Type B pancreatic cell (in vitro differentiated cells): ENCODE measurements at regions not wholly inside any gene's neighbourhood (a gene's known extent, or its start where the extent isn't known, plus 50 kb on each side); places are given as distances from the start of the nearest gene placed in this dataset.

Source experiments
- DNase-seq: peaks from one replicate; pipeline ENCODE4 v3.0.0; 2021; ENCODE audit warnings: mixed read lengths; ENCODE audit not compliant: unreplicated experiment; ENCODE audit errors: extremely low spot score
- H3K27ac Mint-ChIP-seq: 2 replicates; pipeline ENCODE4 v1.8.0; 2021; ENCODE audit warnings: mild to moderate bottlenecking, mixed read lengths
- H3K27me3 Mint-ChIP-seq: 2 replicates; pipeline ENCODE4 v1.8.0; 2021; ENCODE audit warnings: mixed read lengths
- H3K36me3 Mint-ChIP-seq: 2 replicates; pipeline ENCODE4 v1.8.0; 2021; ENCODE audit warnings: mixed read lengths
- H3K4me1 Mint-ChIP-seq: one replicate; pipeline ENCODE4 v1.8.0; 2021; ENCODE audit warnings: mixed read lengths; ENCODE audit not compliant: unreplicated experiment
- H3K4me3 Mint-ChIP-seq: 2 replicates; pipeline ENCODE4 v1.8.0; 2021; ENCODE audit warnings: mild to moderate bottlenecking, mixed read lengths
- H3K9me3 Mint-ChIP-seq: 2 replicates; pipeline ENCODE4 v1.8.0; 2021; ENCODE audit warnings: mixed read lengths
- TF ChIP-seq, protein P1 (sequence below): fragments of 200-600 bp; sonication (generic); conservative IDR thresholded peaks from 2 replicates; pipeline ENCODE4 v1.5.0; 2021; ENCODE audit warnings: antibody characterized with exemption, mild to moderate bottlenecking

DNA sequence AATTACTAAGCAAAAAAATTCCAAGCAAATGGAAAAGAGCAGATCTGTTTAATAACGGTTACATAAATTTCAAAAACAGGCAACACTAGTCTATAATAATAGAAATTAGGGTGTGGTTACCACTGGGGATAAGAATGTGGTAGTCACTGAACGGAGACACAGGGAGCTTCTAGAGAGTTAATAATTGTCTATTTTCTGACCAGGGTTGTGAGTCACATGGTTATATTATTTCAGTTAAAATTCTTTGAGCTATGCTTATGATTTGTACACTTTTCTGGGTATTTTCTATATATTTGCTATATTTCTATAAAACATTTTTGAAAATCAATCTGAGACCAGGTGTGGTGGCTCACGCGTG, 433.9 kb upstream of the MAF start:
- TF ChIP-seq, protein P1, sequence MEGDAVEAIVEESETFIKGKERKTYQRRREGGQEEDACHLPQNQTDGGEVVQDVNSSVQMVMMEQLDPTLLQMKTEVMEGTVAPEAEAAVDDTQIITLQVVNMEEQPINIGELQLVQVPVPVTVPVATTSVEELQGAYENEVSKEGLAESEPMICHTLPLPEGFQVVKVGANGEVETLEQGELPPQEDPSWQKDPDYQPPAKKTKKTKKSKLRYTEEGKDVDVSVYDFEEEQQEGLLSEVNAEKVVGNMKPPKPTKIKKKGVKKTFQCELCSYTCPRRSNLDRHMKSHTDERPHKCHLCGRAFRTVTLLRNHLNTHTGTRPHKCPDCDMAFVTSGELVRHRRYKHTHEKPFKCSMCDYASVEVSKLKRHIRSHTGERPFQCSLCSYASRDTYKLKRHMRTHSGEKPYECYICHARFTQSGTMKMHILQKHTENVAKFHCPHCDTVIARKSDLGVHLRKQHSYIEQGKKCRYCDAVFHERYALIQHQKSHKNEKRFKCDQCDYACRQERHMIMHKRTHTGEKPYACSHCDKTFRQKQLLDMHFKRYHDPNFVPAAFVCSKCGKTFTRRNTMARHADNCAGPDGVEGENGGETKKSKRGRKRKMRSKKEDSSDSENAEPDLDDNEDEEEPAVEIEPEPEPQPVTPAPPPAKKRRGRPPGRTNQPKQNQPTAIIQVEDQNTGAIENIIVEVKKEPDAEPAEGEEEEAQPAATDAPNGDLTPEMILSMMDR = no peak
- Mint-ChIP-seq H3K4me1 (no peaks in the 10 kb centered on the region), H3K36me3 (no peaks in the 10 kb centered on the region), H3K9me3 (peaks cover 19% of the 10 kb centered on the region), H3K27ac (no peak overlapping the region), H3K4me3 (no peak overlapping the region), H3K27me3 (peaks cover 6% of the 10 kb centered on the region)
- no peak for DNase-seq

DNA sequence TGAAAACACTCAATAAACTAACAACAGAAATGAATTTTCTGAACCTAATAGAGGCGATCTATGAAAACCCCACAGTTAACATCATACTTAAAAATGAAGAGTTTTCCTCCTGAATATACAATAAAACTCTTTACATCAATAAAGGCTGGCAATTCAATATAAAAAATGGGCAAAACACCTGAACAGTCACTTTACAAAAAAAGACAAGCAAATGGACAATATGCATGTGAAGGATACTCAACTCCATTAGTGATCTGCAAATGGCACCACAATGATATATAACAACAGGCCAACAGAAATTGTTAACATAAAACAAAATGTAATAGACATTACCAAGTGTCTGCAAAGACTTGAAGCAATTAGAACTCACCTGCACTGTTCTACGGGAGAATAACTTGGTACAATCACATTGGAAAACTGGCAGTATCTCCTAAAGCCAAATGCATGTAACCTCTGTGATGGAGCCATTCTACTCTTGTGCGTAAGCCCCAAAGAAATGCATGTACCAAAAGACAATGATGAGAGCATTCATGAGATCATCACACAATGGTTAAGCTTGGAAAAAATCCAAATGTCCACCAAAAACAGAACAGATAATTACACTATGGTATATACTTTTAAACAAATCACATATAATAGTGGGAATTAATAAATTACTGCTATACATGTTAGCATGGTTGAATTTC, 433.4 kb upstream of the MAF start:
- Mint-ChIP-seq H3K27me3 (peaks cover 4% of the 10 kb centered on the region), H3K4me1 (no peaks in the 10 kb centered on the region), H3K4me3 (no peak overlapping the region), H3K36me3 (no peaks in the 10 kb centered on the region), H3K27ac (no peak overlapping the region), H3K9me3 (peaks cover 19% of the 10 kb centered on the region)
- no peak for DNase-seq
- TF ChIP-seq, protein P1 = no peak

DNA sequence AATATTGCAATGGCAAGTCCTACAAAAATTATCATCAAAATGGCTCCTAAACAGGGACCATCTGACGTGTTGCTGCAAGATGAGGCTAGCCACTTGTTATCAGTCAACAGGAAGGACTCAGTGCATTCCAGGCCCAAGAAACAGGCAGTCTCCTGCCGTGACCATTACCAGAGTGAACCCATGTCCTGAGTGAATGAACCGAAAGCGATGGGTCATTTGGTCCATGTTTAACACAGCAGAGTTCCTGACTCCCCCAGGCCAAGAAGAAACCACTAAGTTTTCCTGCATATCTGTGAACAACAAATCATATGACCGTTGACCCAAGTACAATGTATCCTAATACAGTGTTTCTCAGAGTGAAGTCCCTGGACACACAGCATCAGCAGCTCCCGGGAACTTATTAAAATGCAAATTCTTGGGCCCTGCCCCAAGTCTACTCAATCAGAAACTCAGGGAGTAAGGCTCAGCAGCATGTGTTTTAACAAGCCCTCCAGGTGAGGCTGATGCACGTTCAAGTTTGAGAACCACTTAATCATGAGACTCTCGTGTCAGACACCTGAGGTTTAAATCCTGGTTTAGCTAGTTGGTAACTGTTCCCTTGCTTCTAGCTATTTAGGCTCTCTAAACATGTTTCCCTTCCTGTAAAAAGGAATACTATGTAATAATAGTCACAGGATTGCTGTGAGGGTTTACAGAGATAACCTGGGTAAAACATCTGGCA, 429.4 kb upstream of the MAF start:
- Mint-ChIP-seq H3K4me3 (no peak overlapping the region), H3K36me3 (no peaks in the 10 kb centered on the region), H3K27ac (no peak overlapping the region), H3K9me3 (peaks cover 19% of the 10 kb centered on the region), H3K27me3 (no peaks in the 10 kb centered on the region), H3K4me1 (no peaks in the 10 kb centered on the region)
- TF ChIP-seq, protein P1 = no peak
- no peak for DNase-seq

DNA sequence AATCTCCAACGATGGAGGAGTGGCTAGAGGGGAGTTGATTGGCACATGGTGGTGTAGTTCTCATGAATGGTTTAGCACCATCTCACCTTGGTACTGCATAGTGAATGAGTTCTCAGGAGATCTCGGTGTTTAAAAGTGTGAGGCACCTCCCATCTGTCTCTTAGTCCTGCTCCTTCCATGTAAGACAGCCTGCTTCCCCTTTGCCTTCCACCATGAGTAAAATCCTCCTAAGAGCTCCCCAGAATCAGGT, 428.8 kb upstream of the MAF start:
- TF ChIP-seq, protein P1 = no peak
- Mint-ChIP-seq H3K9me3 (peaks cover 19% of the 10 kb centered on the region), H3K4me1 (no peaks in the 10 kb centered on the region), H3K36me3 (no peaks in the 10 kb centered on the region), H3K4me3 (no peak overlapping the region), H3K27ac (no peak overlapping the region), H3K27me3 (no peaks in the 10 kb centered on the region)
- DNase-seq = no peak

DNA sequence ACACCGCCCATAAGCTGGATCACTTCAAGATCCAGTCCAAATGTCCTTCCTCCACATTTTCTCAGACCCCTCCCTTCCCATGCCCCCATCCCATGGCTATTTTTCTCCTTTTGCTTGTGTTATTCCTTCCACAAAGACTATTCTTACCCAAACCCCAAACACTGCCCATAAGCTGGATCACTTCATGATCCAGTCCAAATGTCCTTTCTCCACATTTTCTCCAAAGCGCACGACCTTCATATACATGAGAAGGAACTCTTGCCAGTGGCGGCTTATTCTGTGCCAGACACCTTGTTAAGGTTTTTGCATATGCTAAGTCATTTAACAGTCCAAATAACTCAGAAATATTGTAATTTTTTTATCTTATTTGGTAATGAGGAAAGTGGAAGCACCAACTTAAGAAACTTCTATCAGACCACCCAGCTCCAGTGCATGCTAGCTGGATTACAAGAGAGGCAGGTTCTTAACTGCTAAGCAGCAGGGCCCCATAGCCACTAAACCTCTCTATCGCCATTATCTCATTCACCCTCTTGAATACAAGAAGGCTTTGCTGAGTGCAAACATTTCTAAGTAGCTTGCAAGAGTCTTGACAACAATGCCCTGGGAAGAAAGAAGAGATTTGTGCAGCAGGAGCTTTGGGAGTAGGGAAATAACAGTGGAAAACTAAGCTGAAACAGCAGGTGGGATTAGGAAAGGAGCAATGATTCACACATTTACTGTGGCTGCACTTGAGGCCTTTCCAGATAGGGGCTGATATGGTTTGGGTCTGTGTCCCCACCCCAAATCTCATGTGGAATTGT, 428.2 kb upstream of the MAF start:
- Mint-ChIP-seq H3K9me3 (peaks cover 14% of the 10 kb centered on the region), H3K27ac (no peak overlapping the region), H3K27me3 (no peaks in the 10 kb centered on the region), H3K4me3 (no peak overlapping the region), H3K36me3 (no peaks in the 10 kb centered on the region), H3K4me1 (no peaks in the 10 kb centered on the region)
- TF ChIP-seq, protein P1 = no peak
- no peak for DNase-seq
